Omental fat pad (tissue), 3 donors: ENCODE measurements at regions not wholly inside any gene's neighbourhood (a gene's known extent, or its start where the extent isn't known, plus 50 kb on each side); places are given as distances from the start of the nearest gene placed in this dataset.

Experiments
- ATAC-seq: fragments of 150-250 bp; one replicate; pipeline ENCODE4 v1.9.1; 2016; ENCODE audit warnings: mild to moderate bottlenecking, moderate library complexity; ENCODE audit not compliant: low FRiP score
- DNase-seq: peaks from one replicate; pipeline ENCODE4 v3.0.0-alpha.2; 2019; ENCODE audit warnings: low spot score
- TF ChIP-seq, protein P1 (sequence below), 3 donors: fragments of 450-650 bp; IDR thresholded peaks; one replicate each; pipeline ENCODE4 v1.5.1; 2016 to 2017; ENCODE audit warnings: antibody characterized with exemption in 3 of 3, mild to moderate bottlenecking in 3 of 3, moderate library complexity in 2 of 3

DNA sequence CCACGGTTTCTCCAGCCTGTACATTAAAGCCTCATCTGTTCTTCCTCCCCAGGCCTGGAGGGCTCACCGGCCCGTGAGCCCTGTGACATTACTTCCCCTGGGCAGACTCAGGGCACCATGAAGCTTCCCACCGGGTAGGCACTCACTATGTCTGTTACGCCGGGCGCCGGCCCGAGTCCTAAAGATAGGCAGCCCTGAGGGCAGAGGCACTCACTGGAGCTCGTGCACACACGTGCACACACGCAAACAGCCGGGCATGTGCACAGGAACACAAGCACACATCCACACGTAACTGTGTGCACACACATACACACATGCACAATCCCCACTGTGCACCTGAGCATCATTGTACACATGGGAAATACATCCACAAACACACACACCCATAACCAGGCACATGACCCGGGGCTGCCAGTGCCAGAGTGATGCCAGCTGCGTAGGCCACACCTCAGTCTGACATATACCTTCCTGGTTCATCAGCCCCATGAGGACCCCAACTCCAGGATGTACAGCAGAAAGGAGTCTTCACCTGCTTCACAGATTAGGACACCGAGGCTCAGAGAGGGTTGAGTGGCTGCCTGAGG, 83.7 kb downstream of the YTHDF1 start:
- ATAC-seq: no peak
- no peak for DNase-seq
- TF ChIP-seq, protein P1, sequence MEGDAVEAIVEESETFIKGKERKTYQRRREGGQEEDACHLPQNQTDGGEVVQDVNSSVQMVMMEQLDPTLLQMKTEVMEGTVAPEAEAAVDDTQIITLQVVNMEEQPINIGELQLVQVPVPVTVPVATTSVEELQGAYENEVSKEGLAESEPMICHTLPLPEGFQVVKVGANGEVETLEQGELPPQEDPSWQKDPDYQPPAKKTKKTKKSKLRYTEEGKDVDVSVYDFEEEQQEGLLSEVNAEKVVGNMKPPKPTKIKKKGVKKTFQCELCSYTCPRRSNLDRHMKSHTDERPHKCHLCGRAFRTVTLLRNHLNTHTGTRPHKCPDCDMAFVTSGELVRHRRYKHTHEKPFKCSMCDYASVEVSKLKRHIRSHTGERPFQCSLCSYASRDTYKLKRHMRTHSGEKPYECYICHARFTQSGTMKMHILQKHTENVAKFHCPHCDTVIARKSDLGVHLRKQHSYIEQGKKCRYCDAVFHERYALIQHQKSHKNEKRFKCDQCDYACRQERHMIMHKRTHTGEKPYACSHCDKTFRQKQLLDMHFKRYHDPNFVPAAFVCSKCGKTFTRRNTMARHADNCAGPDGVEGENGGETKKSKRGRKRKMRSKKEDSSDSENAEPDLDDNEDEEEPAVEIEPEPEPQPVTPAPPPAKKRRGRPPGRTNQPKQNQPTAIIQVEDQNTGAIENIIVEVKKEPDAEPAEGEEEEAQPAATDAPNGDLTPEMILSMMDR (IDR thresholded peaks at IDR 0.05): no peak

DNA sequence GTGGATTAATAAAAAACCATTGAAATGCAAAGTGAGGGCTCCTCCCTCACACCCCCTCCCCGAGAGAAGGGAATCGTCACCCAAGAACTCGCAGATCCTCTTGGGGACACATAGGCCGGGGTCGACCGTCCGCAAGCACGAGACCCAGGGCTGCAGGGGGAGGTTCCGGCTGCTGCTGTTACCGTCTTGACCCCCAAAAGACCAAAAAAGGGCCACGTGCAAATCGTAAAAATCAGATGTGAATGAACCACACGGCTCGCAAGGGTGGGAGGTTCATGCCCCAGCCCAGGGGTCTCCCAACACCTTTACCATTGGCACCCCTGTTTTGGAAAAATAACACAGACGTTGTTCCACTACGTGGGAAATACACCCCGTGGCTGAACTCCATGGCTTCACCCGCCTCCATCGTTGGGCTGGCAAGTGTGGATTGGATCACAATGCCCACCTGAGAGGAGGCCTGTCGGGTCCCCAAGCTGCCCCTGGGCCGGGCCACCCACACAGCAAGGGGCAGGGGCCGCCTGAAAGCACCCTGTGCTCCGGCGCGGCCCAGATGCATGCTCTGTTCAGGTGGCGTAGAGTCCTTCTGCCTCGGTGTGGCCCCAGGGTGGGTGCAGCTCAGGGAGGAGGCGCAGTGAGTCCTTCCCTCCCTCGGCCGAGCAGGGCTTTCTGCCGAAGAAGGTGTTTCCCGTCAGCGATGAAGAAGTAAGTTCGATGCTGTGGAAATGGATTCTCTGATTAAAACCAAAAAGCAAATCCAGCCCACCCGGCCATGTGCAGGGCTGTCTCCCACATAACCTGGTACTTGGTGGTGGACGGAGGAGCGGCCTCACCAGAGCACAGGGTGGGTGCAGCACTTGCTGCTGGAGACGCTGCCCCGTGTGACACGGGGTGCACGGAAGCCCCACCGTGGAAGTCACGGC, 85.0 kb downstream of the YTHDF1 start:
- TF ChIP-seq, protein P1 (IDR thresholded peaks at IDR 0.05): no peak
- DNase-seq (no peak), ATAC-seq (no peak)

DNA sequence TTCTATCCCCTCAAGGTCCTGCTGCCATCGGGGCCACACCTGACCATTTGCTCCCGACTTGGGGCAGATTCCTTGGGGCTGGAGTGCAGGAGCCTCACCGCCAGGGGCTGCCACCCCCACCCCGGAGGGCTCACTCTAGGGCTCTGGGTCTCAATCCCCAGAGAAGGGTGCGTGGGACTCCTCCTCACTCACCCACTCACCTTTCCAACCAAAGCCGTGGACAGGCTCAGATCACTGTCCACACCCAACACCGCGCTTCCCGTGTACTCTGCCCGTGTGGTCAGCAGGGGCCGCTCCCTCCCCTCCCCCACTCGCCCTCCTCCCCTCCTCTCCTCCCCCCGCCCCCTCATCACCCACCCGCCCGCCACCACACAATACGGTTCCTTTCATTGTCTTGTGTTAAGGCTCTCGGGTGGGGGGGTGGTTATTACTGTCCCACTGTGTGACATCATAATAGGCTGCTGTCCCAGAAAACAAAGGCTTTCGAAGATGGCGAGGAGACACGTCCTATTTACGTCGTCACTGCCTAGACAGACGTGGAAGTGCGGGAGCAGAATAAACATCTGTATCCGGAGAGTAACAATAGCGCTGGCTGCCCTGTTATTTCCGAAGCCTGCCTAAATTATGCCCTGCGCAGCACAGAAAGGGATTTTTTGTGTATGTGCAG, 85.8 kb downstream of the YTHDF1 start:
- DNase-seq (no peak), ATAC-seq (no peak)

DNA sequence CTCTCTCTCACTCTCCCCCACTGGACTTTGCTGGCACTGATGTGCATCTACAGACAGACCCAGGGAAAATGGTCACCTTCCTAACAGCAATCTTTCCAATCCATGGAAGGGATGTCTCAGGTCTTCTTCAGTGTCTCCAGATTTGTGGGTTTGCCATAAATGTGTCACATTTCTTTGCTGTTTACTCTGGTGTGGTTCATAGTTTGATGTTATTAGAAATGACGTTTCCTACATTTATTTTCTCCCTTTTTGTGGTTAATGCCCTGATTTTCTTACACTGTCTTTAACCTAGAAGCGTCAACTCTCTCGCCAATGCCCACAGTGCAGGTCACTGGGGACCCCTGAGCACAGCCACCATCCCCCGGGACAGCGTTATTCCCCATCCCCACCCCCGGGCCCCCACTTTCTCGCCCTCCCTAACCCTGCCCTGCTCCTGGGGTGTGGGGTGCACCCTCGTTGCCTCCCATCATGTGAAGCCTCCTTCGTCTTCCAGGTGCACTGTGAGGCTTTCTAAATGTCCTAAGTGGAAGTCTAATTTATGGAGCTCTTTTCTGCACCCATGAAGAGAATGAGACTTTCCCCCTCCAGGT, 86.5 kb downstream of the YTHDF1 start:
- DNase-seq (no peak), ATAC-seq (no peak)
- TF ChIP-seq, protein P1 (IDR thresholded peaks at IDR 0.05): no peak

More for the DNA sequence above, 85.8 kb downstream of the YTHDF1 start:
- TF ChIP-seq, protein P1 (IDR thresholded peaks at IDR 0.05): no peak

DNA sequence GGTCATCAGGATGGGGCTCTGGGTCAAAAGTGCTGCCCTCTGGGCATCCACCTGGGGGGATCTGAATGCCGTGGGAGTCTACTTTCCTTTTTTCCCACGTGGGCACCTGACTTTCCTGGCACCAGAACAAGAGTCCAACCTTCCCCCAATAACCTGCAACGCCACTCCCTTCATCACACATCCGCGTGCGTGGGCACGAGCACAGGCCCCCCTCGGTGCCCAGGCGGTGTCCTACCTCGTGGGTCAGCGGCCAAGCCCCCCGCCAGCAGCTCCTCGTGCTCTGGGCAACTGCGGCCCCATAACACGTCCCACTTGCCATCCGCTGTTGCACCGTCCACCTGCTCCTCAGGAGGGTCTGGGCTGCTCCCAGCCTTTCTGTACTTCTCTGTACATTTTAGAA, 87.0 kb downstream of the YTHDF1 start:
- TF ChIP-seq, protein P1 (IDR thresholded peaks at IDR 0.05): no peak
- ATAC-seq (no peak), DNase-seq (no peak)

DNA sequence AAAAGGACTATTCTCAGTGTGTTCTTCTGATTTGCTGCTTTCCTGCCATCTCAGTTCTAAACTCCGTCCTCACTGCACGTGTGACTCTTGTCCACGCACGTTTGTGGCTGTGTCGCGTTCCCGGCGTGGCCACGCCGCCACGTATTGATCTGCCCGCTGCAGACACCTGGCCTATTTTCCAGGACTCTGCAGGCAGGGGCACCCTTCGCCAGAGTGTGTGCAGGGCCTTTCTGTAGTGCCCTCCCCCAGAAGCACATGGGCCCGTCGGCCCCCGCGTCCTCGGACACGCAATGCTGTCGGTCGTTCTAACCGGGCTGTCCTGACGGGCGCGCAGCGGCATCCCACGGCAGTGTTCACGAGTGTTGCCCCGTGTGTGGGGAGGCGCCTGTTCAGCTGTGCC, 87.6 kb downstream of the YTHDF1 start:
- no peak for ATAC-seq
- TF ChIP-seq, protein P1 (IDR thresholded peaks at IDR 0.05): no peak
- DNase-seq: no peak
